Right lobe of liver (tissue), 6 donors: ENCODE measurements at regions not wholly inside any gene's neighbourhood (a gene's known extent, or its start where the extent isn't known, plus 50 kb on each side); places are given as distances from the start of the nearest gene placed in this dataset.

ENCODE experiments used
- ATAC-seq, 4 donors: fragments of 200-7000 bp; cut with Tn5 transposase; one replicate each; pipeline ENCODE4 v1.9.1; 2020; ENCODE audit warnings: mild to moderate bottlenecking in 4 of 4, moderate library complexity in 4 of 4
- DNase-seq, 3 donors: peaks; one replicate each; pipeline ENCODE4 v3.0.0-alpha.2; 2020
- H3K27ac ChIP-seq, 3 donors: fragments of 200-600 bp; one replicate each; pipeline ENCODE4 v1.8.0; 2022
- H3K27me3 ChIP-seq, 2 donors: fragments of 200-600 bp; one replicate each; pipeline ENCODE4 v1.8.0; 2022
- H3K36me3 ChIP-seq, 4 donors: fragments of 200-600 bp; sonication (generic) in 1 of 4; one replicate each; pipeline versions ENCODE4 v1.5.1 to v1.8.0; 2017 to 2022; ENCODE audit warnings: control low read depth in 1 of 4
- H3K4me1 ChIP-seq, 4 donors: fragments of 200-600 bp; sonication (generic) in 1 of 4; one replicate each; pipeline versions ENCODE4 v1.5.1 to v1.8.0; 2017 to 2022; ENCODE audit warnings: control low read depth in 1 of 4
- H3K4me3 ChIP-seq, 3 donors: fragments of 200-600 bp; one replicate each; pipeline ENCODE4 v1.8.0; 2022
- H3K9me3 ChIP-seq, 4 donors: fragments of 200-600 bp; sonication (generic) in 1 of 4; one replicate each; pipeline versions ENCODE4 v1.5.1 to v1.8.0; 2017 to 2022; ENCODE audit warnings: control low read depth in 1 of 4
- CTCF ChIP-seq, 4 donors: fragments of 200-600 bp in 3 of 4; fragments of 450-650 bp in 1 of 4; IDR thresholded peaks; one replicate each; pipeline versions ENCODE4 v1.5.1 to v1.8.0; 2016 to 2022; ENCODE audit warnings: antibody characterized with exemption in 4 of 4, mild to moderate bottlenecking in 2 of 4
- POLR2A ChIP-seq: fragments of 450-650 bp; IDR thresholded peaks from one replicate; pipeline ENCODE4 v1.6.1; 2017; ENCODE audit warnings: antibody characterized with exemption, mild to moderate bottlenecking
- WGBS: methylation state at CpG from one replicate; pipeline ENCODE4 v1.1.6; 2018; ENCODE audit warnings: low coverage, low lambda C conversion rate; ENCODE audit not compliant: insufficient coverage; ENCODE audit errors: missing lambda C conversion rate; 5-methylcytosine and 5-hydroxymethylcytosine counted together
- intact Hi-C, 2 donors: fragments of 100-400 bp; cut with DNase I; formaldehyde crosslinking; loops; one replicate each; pipeline versions ENCODE4 v1.11.2 to v1.14.1; 2022
- donor health status: DM: no; HTN: yes; CAD: no.
- donor health status: DM: no; HTN: no; CAD: no.
- donor health status: DM: no; HTN: no; CAD: no.
- donor health status: DM: no; HTN: yes; CAD: no.
- donor health status: DM: no; HTN: yes; CAD: no.

DNA sequence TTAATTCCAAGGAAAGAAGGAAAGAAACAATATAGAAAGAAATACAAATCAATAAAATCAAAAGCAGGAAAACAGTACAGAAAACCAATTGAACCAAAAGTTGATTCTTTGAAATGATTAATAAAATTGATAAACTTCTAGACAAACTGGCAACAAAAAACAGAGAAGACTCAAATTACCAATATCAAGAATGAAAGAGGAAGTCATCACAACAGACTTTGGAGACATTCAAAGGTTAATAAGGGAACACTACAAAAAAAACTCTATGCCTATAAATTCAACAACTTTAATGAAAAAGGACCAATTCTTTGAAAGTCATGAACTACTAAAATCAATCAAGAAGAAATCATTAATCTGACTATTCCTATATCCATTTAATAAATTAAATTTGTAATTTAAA is 329.3 kb upstream of the NR5A2 start:
- intact Hi-C loops = no loop called here
- DNase-seq (no peak), ATAC-seq (no peak)
- H3K4me1 ChIP-seq = no peaks in the 10 kb centered on the region
- H3K9me3 ChIP-seq = no peaks in the 10 kb centered on the region
- no peak overlapping the region for H3K4me3 ChIP-seq
- H3K27ac ChIP-seq = no peak overlapping the region
- no peak for TF ChIP-seq CTCF (IDR thresholded peaks at IDR 0.05)
- TF ChIP-seq POLR2A = no peak
- no peaks in the 10 kb centered on the region for H3K36me3 ChIP-seq
- H3K27me3 ChIP-seq = no peaks in the 10 kb centered on the region

DNA sequence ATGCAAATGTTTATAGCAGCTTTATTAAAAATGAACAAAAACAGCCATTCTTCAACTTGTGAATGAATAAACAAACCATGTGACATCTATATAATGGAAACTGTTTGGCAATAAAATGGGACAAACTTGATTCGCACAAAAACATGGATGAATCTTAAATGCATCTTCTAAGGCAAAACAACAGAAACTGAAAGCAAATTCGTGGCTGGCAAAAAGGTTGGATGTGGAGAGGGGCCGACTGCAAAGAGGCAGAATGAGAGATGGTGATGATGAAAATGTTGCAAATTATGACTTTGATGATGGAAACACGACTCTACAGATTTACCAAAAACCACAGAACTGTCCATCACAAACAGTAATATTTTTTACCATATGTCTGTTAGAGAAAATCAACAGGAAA is 327.0 kb upstream of the NR5A2 start:
- 71% methylated on average over 4 of the region's 4 CpGs for WGBS
- no peak for DNase-seq
- no peaks in the 10 kb centered on the region for H3K27me3 ChIP-seq
- no peaks in the 10 kb centered on the region for H3K36me3 ChIP-seq
- ATAC-seq = no peak
- intact Hi-C loops = no loop called here
- H3K4me1 ChIP-seq = no peaks in the 10 kb centered on the region
- TF ChIP-seq CTCF (IDR thresholded peaks at IDR 0.05) (no peak), POLR2A (no peak)
- no peak overlapping the region for H3K27ac ChIP-seq
- no peaks in the 10 kb centered on the region for H3K9me3 ChIP-seq
- no peak overlapping the region for H3K4me3 ChIP-seq

DNA sequence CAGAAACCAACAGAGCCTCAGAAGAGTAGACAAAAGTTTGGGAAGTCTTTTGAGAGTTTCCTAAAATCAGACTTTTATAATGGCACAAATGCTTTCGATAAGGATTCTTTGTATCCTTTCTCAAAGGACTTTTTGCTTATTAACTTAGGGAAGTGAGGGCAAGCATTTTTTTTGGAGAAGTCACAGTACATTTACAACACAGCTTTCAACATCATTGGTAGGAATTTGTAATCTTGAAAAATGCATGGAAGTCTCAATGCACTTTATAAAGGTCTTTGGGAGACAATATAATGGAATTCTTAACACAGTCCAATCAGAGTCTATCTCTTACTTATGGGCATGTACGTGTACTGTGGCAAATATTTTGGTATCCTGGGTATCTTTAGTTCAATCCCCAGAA is 325.8 kb upstream of the NR5A2 start:
- no peak for ATAC-seq
- no peak for DNase-seq
- Histone ChIP-seq H3K27ac (no peak overlapping the region), H3K4me1 (no peaks in the 10 kb centered on the region), H3K9me3 (no peaks in the 10 kb centered on the region), H3K4me3 (no peak overlapping the region), H3K36me3 (no peaks in the 10 kb centered on the region), H3K27me3 (no peaks in the 10 kb centered on the region)
- WGBS = 80% methylated on average over 2 of the region's 2 CpGs
- intact Hi-C loops = no loop called here
- TF ChIP-seq CTCF (IDR thresholded peaks at IDR 0.05) (no peak), POLR2A (no peak)

DNA sequence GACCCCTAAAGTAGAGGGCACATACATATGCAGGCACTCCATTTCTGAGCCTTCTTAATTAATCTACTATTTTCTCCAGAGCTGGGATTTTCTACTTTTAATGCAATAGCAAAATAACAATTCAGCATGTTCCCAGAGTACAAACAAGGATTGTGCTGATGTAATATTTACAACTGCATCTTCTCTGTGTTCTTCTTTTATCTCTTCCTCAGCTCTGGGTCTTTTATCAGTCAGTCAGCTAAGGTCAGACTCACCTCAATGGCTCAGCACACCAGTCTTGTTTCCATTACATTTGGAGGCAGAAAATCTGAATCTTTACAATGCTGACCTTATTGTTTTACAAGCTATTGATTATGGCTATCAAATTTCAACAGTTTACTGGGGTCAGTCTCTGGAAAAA is 323.3 kb upstream of the NR5A2 start:
- no peaks in the 10 kb centered on the region for H3K36me3 ChIP-seq
- H3K27me3 ChIP-seq = no peaks in the 10 kb centered on the region
- no peaks in the 10 kb centered on the region for H3K9me3 ChIP-seq
- TF ChIP-seq CTCF (IDR thresholded peaks at IDR 0.05) = no peak
- TF ChIP-seq POLR2A = no peak
- H3K4me3 ChIP-seq = no peak overlapping the region
- DNase-seq (no peak), ATAC-seq (peak; percentile 53 to 87 (median 80))
- H3K27ac ChIP-seq = peak overlapping the region in 1 of 3 donors; percentile 8
- intact Hi-C loops = no loop called here
- no peaks in the 10 kb centered on the region for H3K4me1 ChIP-seq

DNA sequence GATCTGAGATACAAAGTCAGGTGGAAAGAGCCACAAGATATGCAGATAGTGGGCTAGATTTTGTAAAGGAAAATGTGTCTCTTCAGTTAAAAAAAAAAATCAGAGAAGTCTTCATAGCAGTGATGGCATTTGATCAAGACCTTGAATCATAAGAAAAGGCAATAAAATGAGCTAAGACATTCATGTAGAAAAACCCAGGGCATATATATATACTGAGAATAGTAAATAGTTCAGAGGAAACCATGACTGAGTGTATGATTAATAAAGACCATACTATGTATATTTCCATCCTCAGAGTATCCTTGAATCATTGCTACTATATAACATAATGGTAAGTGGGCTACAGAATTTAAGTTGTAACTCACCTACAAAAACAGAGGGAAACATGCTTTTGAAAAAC is 321.7 kb upstream of the NR5A2 start:
- H3K4me3 ChIP-seq = no peak overlapping the region
- no peak for TF ChIP-seq POLR2A
- TF ChIP-seq CTCF (IDR thresholded peaks at IDR 0.05) = no peak
- no peak overlapping the region for H3K27ac ChIP-seq
- no peaks in the 10 kb centered on the region for H3K36me3 ChIP-seq
- no peaks in the 10 kb centered on the region for H3K4me1 ChIP-seq
- DNase-seq = no peak
- no peaks in the 10 kb centered on the region for H3K27me3 ChIP-seq
- ATAC-seq = no peak
- no peaks in the 10 kb centered on the region for H3K9me3 ChIP-seq
- intact Hi-C loops = no loop called here
